SK-N-SH (cell line): ENCODE measurements at regions not wholly inside any gene's neighbourhood (a gene's known extent, or its start where the extent isn't known, plus 50 kb on each side); places are given as distances from the start of the nearest gene placed in this dataset.
"Not testable (repeated sequence)": the region's sequence is repeated elsewhere in the genome, so short reads cannot be mapped to it uniquely, and the experiment has no call there.

ENCODE experiments used
- CTCF ChIA-PET: fragments of 300-600, 350-600 bp; formaldehyde crosslinking; extraction: SDS; loops from one replicate; lab custom pipeline; 2021; lab: Yijun Ruan, JAX
- POLR2A ChIA-PET: fragments of 350-600 bp; sonication (Branson Sonifier 250); formaldehyde crosslinking; extraction: SDS; loops from one replicate; lab custom pipeline; 2020; ENCODE audit warnings: antibody characterized with exemption, inconsistent platforms; lab: Yijun Ruan, JAX
- DNase-seq: peaks from one replicate; pipeline ENCODE4 v3.0.0; 2012
- H2AFZ ChIP-seq: fragments of 200-600 bp; sonication (generic); 2 replicates; pipeline ENCODE4 v1.8.1; 2016; ENCODE audit warnings: antibody characterized with exemption, mild to moderate bottlenecking, low read depth
- H3F3A ChIP-seq: fragments of 200-600 bp; sonication (generic); replicated peaks from 2 replicates; pipeline ENCODE3; 2016; ENCODE audit warnings: antibody characterized with exemption, mild to moderate bottlenecking; ENCODE audit not compliant: insufficient read depth
- H3K27ac ChIP-seq, 2 experiments: fragments of 200-500 bp in 1 of 2; fragments of 200-600 bp in 1 of 2; sonication (Bioruptor generic) in 1 of 2; sonication (generic), shearing (Covaris generic) in 1 of 2; 2 replicates each; pipeline versions ENCODE4 v1.5.1 to v1.6.1; 2014 to 2016; ENCODE audit warnings: low read depth in 2 of 2, inconsistent platforms in 1 of 2, low read length in 1 of 2, mild to moderate bottlenecking in 1 of 2, mixed read lengths in 1 of 2
- H3K27me3 ChIP-seq: fragments of 200-600 bp; sonication (generic), shearing (Covaris generic); 2 replicates; pipeline ENCODE4 v1.6.1; 2016; ENCODE audit warnings: mixed run types; ENCODE audit not compliant: insufficient read depth
- H3K36me3 ChIP-seq, 2 experiments: fragments of 200-500 bp in 1 of 2; fragments of 200-600 bp in 1 of 2; sonication (Bioruptor generic) in 1 of 2; sonication (generic) in 1 of 2; replicated peaks in 1 of 2; 2 replicates each; pipeline versions ENCODE3 to v1.5.1; 2014 to 2016; ENCODE audit warnings: low read length in 1 of 2, mild to moderate bottlenecking in 1 of 2; ENCODE audit not compliant: insufficient read depth in 2 of 2, control insufficient read depth in 1 of 2
- H3K4me1 ChIP-seq, 2 experiments: fragments of 200-500 bp in 1 of 2; fragments of 200-600 bp in 1 of 2; sonication (Bioruptor generic) in 1 of 2; sonication (generic), shearing (Covaris generic) in 1 of 2; 2 replicates each; pipeline versions ENCODE4 v1.5.1 to v1.6.1; 2014 to 2016; ENCODE audit warnings: low read depth in 1 of 2, low read length in 1 of 2, mixed run types in 1 of 2; ENCODE audit not compliant: insufficient read depth in 2 of 2, control insufficient read depth in 1 of 2
- H3K4me2 ChIP-seq: fragments of 200-600 bp; sonication (generic), shearing (Covaris generic); 2 replicates; pipeline ENCODE4 v1.6.1; 2017; ENCODE audit warnings: mixed run types
- H3K4me3 ChIP-seq, 2 experiments: fragments of 200-500 bp in 1 of 2; fragments of 200-600 bp in 1 of 2; sonication (Bioruptor generic) in 1 of 2; sonication (generic), shearing (Covaris generic) in 1 of 2; 2 replicates each; pipeline versions ENCODE4 v1.5.1 to v1.8.1; 2014 to 2016; ENCODE audit warnings: low read depth in 2 of 2, inconsistent platforms in 1 of 2, low read length in 1 of 2, mild to moderate bottlenecking in 1 of 2, mixed read lengths in 1 of 2, moderate library complexity in 1 of 2
- H3K79me2 ChIP-seq: fragments of 200-600 bp; sonication (generic); 2 replicates; pipeline ENCODE4 v1.8.1; 2017; ENCODE audit warnings: mild to moderate bottlenecking; ENCODE audit not compliant: insufficient read depth
- H3K9ac ChIP-seq: fragments of 200-600 bp; sonication (generic); 2 replicates; pipeline ENCODE4 v1.6.1; 2017; ENCODE audit warnings: mixed run types
- H3K9me2 ChIP-seq: fragments of 200-600 bp; sonication (generic); 2 replicates; pipeline ENCODE4 v1.6.1; 2017; ENCODE audit warnings: mixed run types
- H3K9me3 ChIP-seq: fragments of 200-600 bp; sonication (generic); 2 replicates; pipeline ENCODE4 v1.6.1; 2017; ENCODE audit warnings: mixed run types, mild to moderate bottlenecking, moderate library complexity
- H4K20me1 ChIP-seq: fragments of 200-600 bp; sonication (generic); 2 replicates; pipeline ENCODE4 v1.6.1; 2017; ENCODE audit warnings: mild to moderate bottlenecking, mixed run types; ENCODE audit not compliant: insufficient read depth
- CHD2 ChIP-seq: fragments of 150-350 bp; IDR thresholded peaks from 2 replicates; pipeline ENCODE4 v1.6.1; 2018; ENCODE audit warnings: low read length; ENCODE audit not compliant: partially characterized antibody
- EZH2phosphoT487 ChIP-seq: fragments of 200-600 bp; sonication (generic); IDR thresholded peaks from 2 replicates; pipeline ENCODE4 v1.6.1; 2017; ENCODE audit warnings: low read depth, mixed run types, mild to moderate bottlenecking, antibody characterized with exemption, moderate library complexity, borderline replicate concordance
- FOSL2 ChIP-seq: IDR thresholded peaks from 2 replicates; pipeline ENCODE4 v1.4.0; 2012; ENCODE audit warnings: low read depth, mild to moderate bottlenecking, moderate library complexity, borderline replicate concordance
- FOXJ3 ChIP-seq: sonication (generic); formaldehyde crosslinking; IDR thresholded peaks from 2 replicates; pipeline ENCODE4 v1.5.1; 2020; ENCODE audit warnings: mild to moderate bottlenecking, missing genetic modification reagents
- MXI1 ChIP-seq: IDR thresholded peaks from 2 replicates; pipeline ENCODE4 v1.6.1; 2012; ENCODE audit warnings: mild to moderate bottlenecking, low read depth, low read length, improper control_type of control experiment
- NFIC ChIP-seq: IDR thresholded peaks from 2 replicates; pipeline ENCODE4 v1.4.0; 2012; ENCODE audit warnings: borderline replicate concordance
- RAD21 ChIP-seq: IDR thresholded peaks from 2 replicates; pipeline ENCODE4 v1.6.1; 2012; ENCODE audit warnings: mild to moderate bottlenecking, low read length
- RCOR1 ChIP-seq: fragments of 150-350 bp; IDR thresholded peaks from 2 replicates; pipeline ENCODE4 v1.6.1; 2017; ENCODE audit warnings: antibody characterized with exemption, low read length
- RXRA ChIP-seq: IDR thresholded peaks from 2 replicates; pipeline ENCODE4 v1.4.0; 2012; ENCODE audit warnings: low read depth, mild to moderate bottlenecking, borderline replicate concordance
- TEAD4 ChIP-seq: IDR thresholded peaks from 2 replicates; pipeline ENCODE4 v1.4.0; 2012; ENCODE audit warnings: mild to moderate bottlenecking, borderline replicate concordance; ENCODE audit not compliant: insufficient read depth
- USF2 ChIP-seq: fragments of 150-350 bp; IDR thresholded peaks from 2 replicates; pipeline ENCODE4 v1.6.1; 2017; ENCODE audit warnings: antibody characterized with exemption, low read length, low read depth, borderline replicate concordance
- YY1 ChIP-seq: IDR thresholded peaks from 2 replicates; pipeline ENCODE4 v1.4.0; 2012; ENCODE audit warnings: low read depth, mild to moderate bottlenecking
- WGBS: methylation state at CpG from one replicate; pipeline ENCODE4 v1.1.6; 2017; ENCODE audit warnings: low lambda C conversion rate; 5-methylcytosine and 5-hydroxymethylcytosine counted together
- TF ChIP-seq, protein P1 (sequence below): IDR thresholded peaks from 2 replicates; pipeline ENCODE4; 2012
- TF ChIP-seq, protein P2 (sequence below): fragments of 150-350 bp; IDR thresholded peaks from 2 replicates; pipeline ENCODE4 v1.6.1; 2016; ENCODE audit warnings: mild to moderate bottlenecking, low read depth, low read length

DNA sequence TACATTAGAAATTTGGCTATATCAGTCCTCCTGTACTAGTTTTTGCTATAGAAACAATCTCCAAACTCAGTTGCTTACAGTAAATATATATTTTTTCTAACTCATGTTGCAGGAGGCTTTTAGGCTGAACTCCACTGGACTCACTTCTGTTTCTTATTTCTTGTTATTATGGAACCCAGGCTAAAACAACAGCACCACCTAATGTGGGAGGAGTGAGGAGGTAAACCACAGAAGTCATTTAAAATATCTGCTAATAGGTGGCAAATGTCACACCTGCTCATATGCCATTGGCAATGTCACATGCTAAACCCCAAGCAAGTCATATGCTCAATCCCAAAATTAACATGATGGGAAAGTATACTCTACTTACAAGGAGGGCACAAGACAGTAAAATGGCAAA lies 462.2 kb downstream of the PLOD2 start:
- DNase-seq = no peak
- H4K20me1 ChIP-seq = no peaks in the 10 kb centered on the region
- H3K4me2 ChIP-seq = no peak overlapping the region
- no peaks in the 10 kb centered on the region for H3K36me3 ChIP-seq
- ChIA-PET POLR2A (no interaction called here), CTCF (no interaction called here)
- H3K27me3 ChIP-seq = no peaks in the 10 kb centered on the region
- H3F3A ChIP-seq = no peaks in the 10 kb centered on the region
- H3K9me2 ChIP-seq = no peaks in the 10 kb centered on the region
- H3K79me2 ChIP-seq = no peaks in the 10 kb centered on the region
- H3K4me1 ChIP-seq = no peaks in the 10 kb centered on the region
- no peaks in the 10 kb centered on the region for H3K9me3 ChIP-seq
- no peak overlapping the region for H3K27ac ChIP-seq
- H2AFZ ChIP-seq = no peak overlapping the region
- H3K4me3 ChIP-seq = no peak overlapping the region
- H3K9ac ChIP-seq = no peak overlapping the region
- no peak for TF ChIP-seq RCOR1
- TF ChIP-seq FOXJ3 = no peak
- TF ChIP-seq RAD21 = 0 out of 2 replicates have a peak, but pooled peaks have one; percentile 19
- TF ChIP-seq MXI1 = no peak
- no peak for TF ChIP-seq RXRA
- TF ChIP-seq, protein P1, sequence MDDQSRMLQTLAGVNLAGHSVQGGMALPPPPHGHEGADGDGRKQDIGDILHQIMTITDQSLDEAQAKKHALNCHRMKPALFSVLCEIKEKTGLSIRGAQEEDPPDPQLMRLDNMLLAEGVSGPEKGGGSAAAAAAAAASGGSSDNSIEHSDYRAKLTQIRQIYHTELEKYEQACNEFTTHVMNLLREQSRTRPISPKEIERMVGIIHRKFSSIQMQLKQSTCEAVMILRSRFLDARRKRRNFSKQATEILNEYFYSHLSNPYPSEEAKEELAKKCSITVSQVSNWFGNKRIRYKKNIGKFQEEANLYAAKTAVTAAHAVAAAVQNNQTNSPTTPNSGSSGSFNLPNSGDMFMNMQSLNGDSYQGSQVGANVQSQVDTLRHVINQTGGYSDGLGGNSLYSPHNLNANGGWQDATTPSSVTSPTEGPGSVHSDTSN = no peak
- TF ChIP-seq, all 33 proteins: peak for 1

GRCh38 chr3:145704020-145704419 lies 457.0 kb downstream of the PLOD2 start:
- H3K4me2 ChIP-seq = no peak overlapping the region
- H3K4me3 ChIP-seq = no peak overlapping the region
- no peak for TF ChIP-seq USF2
- no peak for TF ChIP-seq EZH2phosphoT487
- no peak for TF ChIP-seq MXI1
- no peak for TF ChIP-seq FOSL2
- TF ChIP-seq NFIC = no peak
- TF ChIP-seq, protein P2, sequence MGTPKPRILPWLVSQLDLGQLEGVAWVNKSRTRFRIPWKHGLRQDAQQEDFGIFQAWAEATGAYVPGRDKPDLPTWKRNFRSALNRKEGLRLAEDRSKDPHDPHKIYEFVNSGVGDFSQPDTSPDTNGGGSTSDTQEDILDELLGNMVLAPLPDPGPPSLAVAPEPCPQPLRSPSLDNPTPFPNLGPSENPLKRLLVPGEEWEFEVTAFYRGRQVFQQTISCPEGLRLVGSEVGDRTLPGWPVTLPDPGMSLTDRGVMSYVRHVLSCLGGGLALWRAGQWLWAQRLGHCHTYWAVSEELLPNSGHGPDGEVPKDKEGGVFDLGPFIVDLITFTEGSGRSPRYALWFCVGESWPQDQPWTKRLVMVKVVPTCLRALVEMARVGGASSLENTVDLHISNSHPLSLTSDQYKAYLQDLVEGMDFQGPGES = no peak
- TF ChIP-seq CHD2 = no peak
- no peak for TF ChIP-seq YY1
- TF ChIP-seq FOXJ3 = no peak
- TF ChIP-seq TEAD4 = no peak
- H3K79me2 ChIP-seq = no peaks in the 10 kb centered on the region
- POLR2A ChIA-PET = no interaction called here
- H3K4me1 ChIP-seq = no peaks in the 10 kb centered on the region
- DNase-seq = no peak
- CTCF ChIA-PET = no interaction called here
- no peak overlapping the region for H2AFZ ChIP-seq
- H3K9ac ChIP-seq = no peak overlapping the region
- no peaks in the 10 kb centered on the region for H3K27me3 ChIP-seq
- no peaks in the 10 kb centered on the region for H4K20me1 ChIP-seq
- H3K9me2 ChIP-seq = no peaks in the 10 kb centered on the region
- no peak overlapping the region for H3K27ac ChIP-seq
- H3K9me3 ChIP-seq = no peaks in the 10 kb centered on the region
- H3K36me3 ChIP-seq = no peaks in the 10 kb centered on the region
- H3F3A ChIP-seq = no peaks in the 10 kb centered on the region

GRCh38 chr3:145709779-145710178 lies 451.2 kb downstream of the PLOD2 start:
- CTCF ChIA-PET, H2AFZ ChIP-seq, H3K9ac ChIP-seq, H3K36me3 ChIP-seq, H3K27ac ChIP-seq, H3K4me3 ChIP-seq, POLR2A ChIA-PET, H3K4me1 ChIP-seq, H3K27me3 ChIP-seq, H3K4me2 ChIP-seq, DNase-seq, H3F3A ChIP-seq, H3K79me2 ChIP-seq, H3K9me3 ChIP-seq, H3K9me2 ChIP-seq, H4K20me1 ChIP-seq: not testable (repeated sequence)
- no CpG with 5 or more reads among the region's 1 CpG for WGBS
